Uterus (tissue), 3 donors: ENCODE measurements at regions not wholly inside any gene's neighbourhood (a gene's known extent, or its start where the extent isn't known, plus 50 kb on each side); places are given as distances from the start of the nearest gene placed in this dataset.
A peak's percentile ranks its signal among the peaks of the same experiment; 100 is the strongest.

ENCODE experiments used
- DNase-seq, 2 donors: peaks; one replicate each; pipeline ENCODE4 v3.0.0-alpha.2; 2019 to 2020
- H3K27ac ChIP-seq, 2 donors: fragments of 200-600 bp; sonication (generic); 1 replicate in 1 of 2; 2 replicates in 1 of 2; pipeline ENCODE4 v1.5.1; 2016 to 2018
- H3K27me3 ChIP-seq, 2 donors: fragments of 200-600 bp; sonication (generic); one replicate each; pipeline ENCODE4 v1.5.1; 2018 to 2019; ENCODE audit warnings: control low read depth in 1 of 2
- H3K36me3 ChIP-seq, 2 donors: fragments of 200-600 bp; sonication (generic); one replicate each; pipeline ENCODE4 v1.5.1; 2019; ENCODE audit warnings: control low read depth in 1 of 2
- H3K4me1 ChIP-seq, 2 donors: fragments of 200-600 bp; sonication (generic); one replicate each; pipeline ENCODE4 v1.5.1; 2018 to 2019; ENCODE audit warnings: control low read depth in 1 of 2
- H3K4me3 ChIP-seq, 2 donors: fragments of 200-600 bp; sonication (generic); 1 replicate in 1 of 2; 2 replicates in 1 of 2; pipeline ENCODE4 v1.5.1; 2018 to 2019; ENCODE audit warnings: mild to moderate bottlenecking in 1 of 2
- H3K9me3 ChIP-seq, 2 donors: fragments of 200-600 bp; sonication (generic); one replicate each; pipeline ENCODE4 v1.5.1; 2019; ENCODE audit warnings: control low read depth in 1 of 2
- CTCF ChIP-seq, 4 experiments: fragments of 200-600 bp in 2 of 4; fragments of 450-650 bp in 2 of 4; sonication (generic) in 2 of 4; IDR thresholded peaks; one replicate each; pipeline ENCODE4 v1.5.1; 2016 to 2019; ENCODE audit warnings: antibody characterized with exemption in 4 of 4, mild to moderate bottlenecking in 2 of 4, moderate library complexity in 1 of 4
- POLR2A ChIP-seq, 2 donors: fragments of 450-650 bp; IDR thresholded peaks; one replicate each; pipeline ENCODE4 v1.6.1; 2016; ENCODE audit warnings: antibody characterized with exemption in 2 of 2, mild to moderate bottlenecking in 1 of 2, moderate library complexity in 1 of 2
- intact Hi-C: fragments of 100-400 bp; cut with DNase I; formaldehyde crosslinking; loops from one replicate; pipeline ENCODE4 v1.15.1; 2023; ENCODE audit warnings: low total_unique reads
- donor health status: DM: yes; HTN: yes; CAD: no.

- H3K4me1 ChIP-seq, result no peaks in the 10 kb centered on the region
- no peak overlapping the region for H3K4me3 ChIP-seq
- DNase-seq, result peak in 1 of 2 donors; percentile 4
- no peaks in the 10 kb centered on the region for H3K36me3 ChIP-seq
- H3K9me3 ChIP-seq, result no peaks in the 10 kb centered on the region
- H3K27ac ChIP-seq, result no peak overlapping the region
- intact Hi-C loops, result no loop called here
- H3K27me3 ChIP-seq, result no peaks in the 10 kb centered on the region
- TF ChIP-seq POLR2A (IDR thresholded peaks at IDR 0.05) (no peak), CTCF (IDR thresholded peaks at IDR 0.05) (no peak)
Observed at GRCh38 chr1:30413111-30413440, 310.3 kb downstream of the MATN1 start.

DNA sequence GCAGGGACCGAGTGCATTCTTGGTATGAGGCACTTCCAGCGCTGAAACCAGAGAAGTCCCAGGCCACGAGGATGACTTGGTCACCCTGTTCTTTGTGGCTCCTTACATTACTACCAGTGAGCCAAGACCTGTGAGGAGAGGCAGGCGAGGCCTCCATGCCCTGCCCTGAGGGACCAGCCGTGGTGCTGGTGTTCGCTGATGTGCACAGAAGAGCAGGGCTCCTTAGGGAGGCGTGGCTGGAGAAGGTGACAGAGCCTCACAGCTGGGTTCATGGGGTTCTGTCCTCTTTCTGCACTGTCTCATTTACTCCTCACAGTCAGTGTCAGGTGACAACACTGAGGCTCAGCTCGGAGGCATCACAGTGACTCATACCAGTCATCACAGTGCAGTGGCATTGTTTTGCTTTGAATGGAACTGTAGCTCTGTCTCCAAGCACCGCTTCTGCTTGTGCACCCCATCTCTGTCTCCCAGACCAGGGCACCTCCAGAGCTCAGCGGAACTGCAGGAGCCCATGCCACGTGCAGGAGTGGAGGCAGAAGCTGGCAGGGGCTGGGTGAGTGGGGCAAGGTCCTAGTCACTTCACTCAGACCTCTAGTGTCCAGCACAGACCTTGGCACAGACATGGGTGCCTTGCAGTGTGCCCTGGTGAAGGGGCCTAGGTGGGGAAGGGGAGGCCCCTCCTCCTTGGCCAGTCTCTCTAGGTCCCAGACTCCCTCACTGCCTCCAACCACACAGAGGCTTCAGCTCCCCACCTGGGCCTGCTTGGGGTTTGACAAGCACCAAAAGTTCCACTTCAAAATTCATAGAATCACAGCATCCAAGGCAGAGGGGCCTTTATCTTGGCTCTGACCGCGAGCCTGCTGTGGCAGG lies 310.9 kb downstream of the MATN1 start:
- peak in 1 of 2 donors; percentile 5 for DNase-seq
- H3K27me3 ChIP-seq, result no peaks in the 10 kb centered on the region
- H3K36me3 ChIP-seq, result no peaks in the 10 kb centered on the region
- no peaks in the 10 kb centered on the region for H3K9me3 ChIP-seq
- TF ChIP-seq POLR2A (IDR thresholded peaks at IDR 0.05) (no peak), CTCF (IDR thresholded peaks at IDR 0.05) (no peak)
- intact Hi-C loops, result no loop called here
- H3K27ac ChIP-seq, result no peak overlapping the region
- H3K4me1 ChIP-seq, result no peaks in the 10 kb centered on the region
- no peak overlapping the region for H3K4me3 ChIP-seq

GRCh38 chr1:30411206-30411605 lies 312.2 kb downstream of the MATN1 start:
- intact Hi-C loops, result no loop called here
- TF ChIP-seq CTCF (IDR thresholded peaks at IDR 0.05) (no peak), POLR2A (IDR thresholded peaks at IDR 0.05) (no peak)
- no peaks in the 10 kb centered on the region for H3K27me3 ChIP-seq

DNA sequence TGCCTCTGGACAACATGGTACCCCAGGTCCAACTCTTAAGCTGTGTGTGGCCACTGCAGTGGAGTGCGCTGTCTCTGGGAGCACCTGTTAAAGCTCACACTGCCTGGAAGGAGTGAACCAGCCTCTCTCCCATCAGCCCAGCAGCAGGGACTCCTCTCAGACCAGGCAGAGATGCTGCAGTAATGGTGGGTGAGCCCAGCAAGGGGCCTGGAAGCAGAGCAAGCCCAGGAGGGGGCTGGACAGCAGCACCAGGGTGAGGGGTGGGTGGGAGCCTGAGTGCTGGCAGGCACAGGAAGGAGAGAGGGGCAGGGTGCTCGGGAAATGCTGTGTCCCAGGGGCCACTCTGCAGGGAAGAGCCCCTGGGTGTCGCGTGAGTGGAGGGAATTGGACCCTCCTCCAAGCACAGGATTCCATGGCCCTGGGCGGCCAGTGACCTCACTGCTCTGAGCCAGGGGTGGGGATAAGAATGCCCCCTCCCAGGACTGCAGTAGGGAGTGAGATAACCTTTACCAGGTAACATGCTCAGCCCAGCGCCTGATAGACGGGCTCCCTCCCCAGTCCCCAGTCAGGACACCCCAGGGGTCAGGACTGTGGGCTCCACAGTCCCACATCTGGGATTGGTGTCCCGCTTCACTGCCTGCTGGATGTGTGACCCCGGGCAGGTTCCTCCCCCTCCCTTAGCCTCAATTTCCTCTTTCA lies 313.1 kb downstream of the MATN1 start:
- Histone ChIP-seq H3K27ac (no peak overlapping the region), H3K27me3 (no peaks in the 10 kb centered on the region), H3K36me3 (no peaks in the 10 kb centered on the region), H3K9me3 (no peaks in the 10 kb centered on the region), H3K4me3 (no peak overlapping the region), H3K4me1 (no peaks in the 10 kb centered on the region)
- DNase-seq, result peak; percentile 7 to 9
- no peak for TF ChIP-seq CTCF (IDR thresholded peaks at IDR 0.05)
- TF ChIP-seq POLR2A (IDR thresholded peaks at IDR 0.05), result no peak
- intact Hi-C loops, result no loop called here

More at GRCh38 chr1:30411206-30411605, 312.2 kb downstream of the MATN1 start:
- H3K36me3 ChIP-seq, result no peaks in the 10 kb centered on the region
- H3K4me1 ChIP-seq, result no peaks in the 10 kb centered on the region
- H3K9me3 ChIP-seq, result no peaks in the 10 kb centered on the region
- no peak overlapping the region for H3K27ac ChIP-seq
- no peak overlapping the region for H3K4me3 ChIP-seq
- no peak for DNase-seq

GRCh38 chr1:30409476-30410152 lies 313.8 kb downstream of the MATN1 start:
- no peaks in the 10 kb centered on the region for H3K27me3 ChIP-seq
- TF ChIP-seq POLR2A (IDR thresholded peaks at IDR 0.05), result no peak
- TF ChIP-seq CTCF (IDR thresholded peaks at IDR 0.05), result no peak
- H3K4me1 ChIP-seq, result no peaks in the 10 kb centered on the region
- DNase-seq, result peak; percentile 5 to 9
- no peaks in the 10 kb centered on the region for H3K36me3 ChIP-seq
- H3K9me3 ChIP-seq, result no peaks in the 10 kb centered on the region
- intact Hi-C loops, result no loop called here
- H3K27ac ChIP-seq, result no peak overlapping the region
- no peak overlapping the region for H3K4me3 ChIP-seq
